PFSK-1 (cell line): ENCODE measurements at regions not wholly inside any gene's neighbourhood (a gene's known extent, or its start where the extent isn't known, plus 50 kb on each side); places are given as distances from the start of the nearest gene placed in this dataset.

Experiments
- POLR2AphosphoS5 ChIP-seq: IDR thresholded peaks from 2 replicates; pipeline ENCODE4 v1.6.1; 2012; ENCODE audit warnings: low read depth, mild to moderate bottlenecking, control low read depth, low read length, moderate library complexity
- SIN3A ChIP-seq: IDR thresholded peaks from 2 replicates; pipeline ENCODE4 v1.6.1; 2012; ENCODE audit warnings: mild to moderate bottlenecking, low read length, moderate library complexity, borderline replicate concordance; ENCODE audit not compliant: insufficient read depth
- TAF1 ChIP-seq: IDR thresholded peaks from 2 replicates; pipeline ENCODE4 v1.6.1; 2012; ENCODE audit warnings: low read length, control low read depth, borderline replicate concordance; ENCODE audit not compliant: insufficient read depth
- TF ChIP-seq, protein P1 (sequence below), 2 experiments: IDR thresholded peaks; 2 replicates each; pipeline versions ENCODE4 v1.6.1 to v1.8.0; 2011 to 2012; ENCODE audit warnings: low read depth in 2 of 2, low read length in 2 of 2, control low read depth in 1 of 2, inconsistent platforms in 1 of 2, mild to moderate bottlenecking in 1 of 2, moderate library complexity in 1 of 2; ENCODE audit not compliant: insufficient read depth in 1 of 2

GRCh38 chr6:102717252-102717651, 1323.7 kb downstream of the GRIK2 start:
- TF ChIP-seq, protein P1, sequence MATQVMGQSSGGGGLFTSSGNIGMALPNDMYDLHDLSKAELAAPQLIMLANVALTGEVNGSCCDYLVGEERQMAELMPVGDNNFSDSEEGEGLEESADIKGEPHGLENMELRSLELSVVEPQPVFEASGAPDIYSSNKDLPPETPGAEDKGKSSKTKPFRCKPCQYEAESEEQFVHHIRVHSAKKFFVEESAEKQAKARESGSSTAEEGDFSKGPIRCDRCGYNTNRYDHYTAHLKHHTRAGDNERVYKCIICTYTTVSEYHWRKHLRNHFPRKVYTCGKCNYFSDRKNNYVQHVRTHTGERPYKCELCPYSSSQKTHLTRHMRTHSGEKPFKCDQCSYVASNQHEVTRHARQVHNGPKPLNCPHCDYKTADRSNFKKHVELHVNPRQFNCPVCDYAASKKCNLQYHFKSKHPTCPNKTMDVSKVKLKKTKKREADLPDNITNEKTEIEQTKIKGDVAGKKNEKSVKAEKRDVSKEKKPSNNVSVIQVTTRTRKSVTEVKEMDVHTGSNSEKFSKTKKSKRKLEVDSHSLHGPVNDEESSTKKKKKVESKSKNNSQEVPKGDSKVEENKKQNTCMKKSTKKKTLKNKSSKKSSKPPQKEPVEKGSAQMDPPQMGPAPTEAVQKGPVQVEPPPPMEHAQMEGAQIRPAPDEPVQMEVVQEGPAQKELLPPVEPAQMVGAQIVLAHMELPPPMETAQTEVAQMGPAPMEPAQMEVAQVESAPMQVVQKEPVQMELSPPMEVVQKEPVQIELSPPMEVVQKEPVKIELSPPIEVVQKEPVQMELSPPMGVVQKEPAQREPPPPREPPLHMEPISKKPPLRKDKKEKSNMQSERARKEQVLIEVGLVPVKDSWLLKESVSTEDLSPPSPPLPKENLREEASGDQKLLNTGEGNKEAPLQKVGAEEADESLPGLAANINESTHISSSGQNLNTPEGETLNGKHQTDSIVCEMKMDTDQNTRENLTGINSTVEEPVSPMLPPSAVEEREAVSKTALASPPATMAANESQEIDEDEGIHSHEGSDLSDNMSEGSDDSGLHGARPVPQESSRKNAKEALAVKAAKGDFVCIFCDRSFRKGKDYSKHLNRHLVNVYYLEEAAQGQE (IDR thresholded peaks at IDR 0.05; ENCODE audit: insufficient read depth in 1 of 2, low read depth in 2 of 2, low read length in 2 of 2) = no peak
- TF ChIP-seq TAF1 (no peak), POLR2AphosphoS5 (no peak), SIN3A (no peak)
